Thoracic aorta (tissue), 2 donors: ENCODE measurements at regions not wholly inside any gene's neighbourhood (a gene's known extent, or its start where the extent isn't known, plus 50 kb on each side); places are given as distances from the start of the nearest gene placed in this dataset.

Source experiments
- ATAC-seq: fragments of 150-250 bp; one replicate; pipeline ENCODE4 v1.8.0; 2017; ENCODE audit warnings: low read depth; ENCODE audit not compliant: insufficient number of reproducible peaks, low FRiP score
- DNase-seq: peaks from one replicate; pipeline ENCODE4 v3.0.0-alpha.2; 2020; ENCODE audit warnings: low spot score
- H3K27ac ChIP-seq, 2 donors: fragments of 200-600 bp; sonication (generic); 1 replicate in 1 of 2; 2 replicates in 1 of 2; pipeline ENCODE4 v1.5.1; 2016; ENCODE audit warnings: mild to moderate bottlenecking in 2 of 2, moderate library complexity in 2 of 2
- H3K27me3 ChIP-seq: fragments of 200-600 bp; sonication (generic); replicated peaks from 2 replicates; pipeline ENCODE4 v1.6.0; 2016; ENCODE audit warnings: mild to moderate bottlenecking; ENCODE audit not compliant: insufficient read depth
- H3K36me3 ChIP-seq: fragments of 200-600 bp; sonication (generic); one replicate; pipeline ENCODE4 v1.5.1; 2016
- H3K4me1 ChIP-seq, 2 donors: fragments of 200-600 bp; sonication (generic); 1 replicate in 1 of 2; 2 replicates in 1 of 2; pipeline versions ENCODE4 v1.5.1 to v1.6.0; 2016; ENCODE audit warnings: low read depth in 2 of 2, mild to moderate bottlenecking in 1 of 2; ENCODE audit not compliant: control insufficient read depth in 1 of 2
- H3K4me3 ChIP-seq: fragments of 200-600 bp; sonication (generic); 2 replicates; pipeline ENCODE4 v1.5.1; 2016; ENCODE audit warnings: mild to moderate bottlenecking
- H3K9me3 ChIP-seq: fragments of 200-600 bp; sonication (generic); 2 replicates; pipeline ENCODE4 v1.5.1; 2016
- TF ChIP-seq, protein P1 (sequence below): fragments of 200-600 bp; sonication (generic); IDR thresholded peaks from one replicate; pipeline ENCODE4 v1.5.1; 2019; ENCODE audit warnings: antibody characterized with exemption

DNA sequence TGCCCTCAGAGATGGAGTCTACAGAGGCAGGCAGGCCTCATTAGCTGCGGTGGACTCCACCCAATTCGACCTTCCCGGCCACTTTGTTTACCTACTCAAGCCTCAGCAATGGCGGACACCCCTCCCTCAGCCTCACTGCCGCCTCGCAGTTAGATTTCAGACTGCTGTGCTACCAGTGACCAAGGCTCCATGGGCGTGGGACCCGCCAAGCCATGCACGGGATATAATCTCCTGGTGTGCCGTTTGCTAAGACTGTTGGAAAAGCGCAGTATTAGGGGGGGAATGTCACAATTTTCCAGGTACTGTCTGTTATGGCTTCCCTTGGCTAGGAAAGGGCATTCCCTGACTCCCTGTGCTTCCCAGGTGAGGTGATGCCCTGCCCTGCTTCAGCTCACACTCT is 252.3 kb downstream of the ARL4A start:
- Histone ChIP-seq H3K27me3 (no peaks in the 10 kb centered on the region), H3K27ac (no peak overlapping the region)

GRCh38 chr7:12941512-12941911 is 254.1 kb downstream of the ARL4A start:
- H3K4me1 ChIP-seq, result peaks cover 0 to 8% of the 10 kb centered on the region in 2 donors
- ATAC-seq (no peak), DNase-seq (no peak)
- H3K36me3 ChIP-seq, result no peaks in the 10 kb centered on the region
- no peak overlapping the region for H3K27ac ChIP-seq
- H3K4me3 ChIP-seq, result no peak overlapping the region
- TF ChIP-seq, protein P1, sequence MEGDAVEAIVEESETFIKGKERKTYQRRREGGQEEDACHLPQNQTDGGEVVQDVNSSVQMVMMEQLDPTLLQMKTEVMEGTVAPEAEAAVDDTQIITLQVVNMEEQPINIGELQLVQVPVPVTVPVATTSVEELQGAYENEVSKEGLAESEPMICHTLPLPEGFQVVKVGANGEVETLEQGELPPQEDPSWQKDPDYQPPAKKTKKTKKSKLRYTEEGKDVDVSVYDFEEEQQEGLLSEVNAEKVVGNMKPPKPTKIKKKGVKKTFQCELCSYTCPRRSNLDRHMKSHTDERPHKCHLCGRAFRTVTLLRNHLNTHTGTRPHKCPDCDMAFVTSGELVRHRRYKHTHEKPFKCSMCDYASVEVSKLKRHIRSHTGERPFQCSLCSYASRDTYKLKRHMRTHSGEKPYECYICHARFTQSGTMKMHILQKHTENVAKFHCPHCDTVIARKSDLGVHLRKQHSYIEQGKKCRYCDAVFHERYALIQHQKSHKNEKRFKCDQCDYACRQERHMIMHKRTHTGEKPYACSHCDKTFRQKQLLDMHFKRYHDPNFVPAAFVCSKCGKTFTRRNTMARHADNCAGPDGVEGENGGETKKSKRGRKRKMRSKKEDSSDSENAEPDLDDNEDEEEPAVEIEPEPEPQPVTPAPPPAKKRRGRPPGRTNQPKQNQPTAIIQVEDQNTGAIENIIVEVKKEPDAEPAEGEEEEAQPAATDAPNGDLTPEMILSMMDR, result no peak
- no peaks in the 10 kb centered on the region for H3K9me3 ChIP-seq
- no peaks in the 10 kb centered on the region for H3K27me3 ChIP-seq

More for the DNA sequence above, 252.3 kb downstream of the ARL4A start:
- no peaks in the 10 kb centered on the region for H3K36me3 ChIP-seq
- no peaks in the 10 kb centered on the region for H3K9me3 ChIP-seq
- DNase-seq (no peak), ATAC-seq (no peak)
- peaks cover 0 to 8% of the 10 kb centered on the region in 2 donors for H3K4me1 ChIP-seq
- H3K4me3 ChIP-seq, result no peak overlapping the region
- TF ChIP-seq, protein P1, result no peak

GRCh38 chr7:12942609-12943008 is 255.2 kb downstream of the ARL4A start:
- no peak for DNase-seq
- Histone ChIP-seq H3K4me3 (no peak overlapping the region), H3K36me3 (no peaks in the 10 kb centered on the region), H3K9me3 (no peaks in the 10 kb centered on the region), H3K27me3 (no peaks in the 10 kb centered on the region), H3K27ac (no peak overlapping the region), H3K4me1 (peaks cover 0 to 8% of the 10 kb centered on the region in 2 donors)
- no peak for ATAC-seq
- TF ChIP-seq, protein P1, result no peak

DNA sequence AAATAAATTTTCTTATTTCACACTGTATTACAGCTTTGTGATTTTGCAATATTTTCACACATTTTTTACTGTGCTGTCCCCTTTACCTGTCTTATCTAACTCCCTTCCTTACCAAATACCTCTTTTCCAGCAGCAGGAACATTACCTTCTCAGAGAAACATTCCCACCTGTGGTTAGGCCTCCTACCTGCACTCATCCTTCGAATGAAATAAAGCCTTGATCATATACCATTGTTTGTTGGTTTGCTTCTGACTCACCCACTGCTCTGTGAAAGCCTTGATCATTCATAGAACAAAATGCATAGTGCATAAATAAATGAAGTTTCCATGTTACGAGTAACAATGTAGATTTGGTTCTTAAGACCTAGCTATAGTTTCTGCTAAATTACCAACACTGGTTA is 256.3 kb downstream of the ARL4A start:
- TF ChIP-seq, protein P1, result no peak
- DNase-seq (no peak), ATAC-seq (no peak)
- Histone ChIP-seq H3K4me3 (no peak overlapping the region), H3K9me3 (no peaks in the 10 kb centered on the region), H3K36me3 (no peaks in the 10 kb centered on the region), H3K27me3 (no peaks in the 10 kb centered on the region), H3K27ac (no peak overlapping the region), H3K4me1 (peaks cover 0 to 8% of the 10 kb centered on the region in 2 donors)

DNA sequence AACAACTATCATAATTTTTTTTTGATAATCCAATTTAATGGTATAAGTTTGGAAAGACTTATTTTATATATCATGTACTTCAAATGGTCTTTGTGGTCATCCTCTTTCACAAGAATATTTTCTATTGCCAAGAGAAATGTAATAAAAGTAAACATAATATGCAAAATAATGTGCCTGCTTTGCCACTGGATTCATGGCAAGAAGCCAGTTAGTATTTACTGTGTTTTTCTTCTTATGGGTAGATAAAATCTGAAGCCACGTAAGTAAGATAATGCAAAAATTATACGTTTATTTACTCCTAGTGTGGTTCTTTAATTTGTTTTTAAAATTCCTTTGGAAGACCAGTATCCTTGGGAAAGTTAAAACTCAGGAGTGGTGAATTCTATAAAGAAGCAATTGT is 258.5 kb downstream of the ARL4A start:
- DNase-seq, result no peak
- Histone ChIP-seq H3K4me1 (peaks cover 0 to 8% of the 10 kb centered on the region in 2 donors), H3K4me3 (no peak overlapping the region), H3K9me3 (no peaks in the 10 kb centered on the region), H3K36me3 (no peaks in the 10 kb centered on the region), H3K27ac (no peak overlapping the region), H3K27me3 (no peaks in the 10 kb centered on the region)
- ATAC-seq, result no peak
- TF ChIP-seq, protein P1, result no peak
